AG09309 (cell line): ENCODE measurements at regions not wholly inside any gene's neighbourhood (a gene's known extent, or its start where the extent isn't known, plus 50 kb on each side); places are given as distances from the start of the nearest gene placed in this dataset.

ENCODE experiments used
- DNase-seq: peaks from one replicate; pipeline ENCODE4 v3.0.0-alpha.2; 2010; ENCODE audit warnings: low read depth
- H3K4me3 ChIP-seq: 2 replicates; pipeline ENCODE4 v1.5.1; 2011; ENCODE audit warnings: mild to moderate bottlenecking, low read depth, low read length, moderate library complexity; ENCODE audit not compliant: control insufficient read depth
- TF ChIP-seq, protein P1 (sequence below): IDR thresholded peaks from 2 replicates; pipeline ENCODE4 v1.5.1; 2011; ENCODE audit warnings: mild to moderate bottlenecking, low read depth, low read length, inconsistent platforms; ENCODE audit not compliant: insufficient read depth, control insufficient read depth; ENCODE audit errors: missing control alignments

DNA sequence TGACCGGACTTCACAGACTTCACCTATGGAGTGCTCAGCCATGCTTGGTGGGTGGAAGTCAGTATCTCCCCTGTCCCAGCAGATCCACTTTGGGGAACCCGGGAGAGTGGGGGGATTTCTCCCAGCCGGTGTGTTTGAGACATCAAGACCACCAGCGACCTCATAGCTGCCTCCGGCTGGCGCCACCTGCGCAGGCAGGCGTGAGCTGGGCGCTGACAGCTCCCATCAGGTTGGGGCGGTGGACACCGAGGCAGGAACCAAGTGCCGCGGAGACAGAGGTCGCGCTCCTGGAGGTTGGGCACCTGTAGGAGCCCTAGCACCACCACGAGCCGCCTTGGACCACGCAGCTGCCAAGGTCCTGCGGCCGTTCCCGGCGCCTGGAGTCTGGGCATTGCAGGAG lies 124.0 kb upstream of the LARP1 start:
- TF ChIP-seq, protein P1, sequence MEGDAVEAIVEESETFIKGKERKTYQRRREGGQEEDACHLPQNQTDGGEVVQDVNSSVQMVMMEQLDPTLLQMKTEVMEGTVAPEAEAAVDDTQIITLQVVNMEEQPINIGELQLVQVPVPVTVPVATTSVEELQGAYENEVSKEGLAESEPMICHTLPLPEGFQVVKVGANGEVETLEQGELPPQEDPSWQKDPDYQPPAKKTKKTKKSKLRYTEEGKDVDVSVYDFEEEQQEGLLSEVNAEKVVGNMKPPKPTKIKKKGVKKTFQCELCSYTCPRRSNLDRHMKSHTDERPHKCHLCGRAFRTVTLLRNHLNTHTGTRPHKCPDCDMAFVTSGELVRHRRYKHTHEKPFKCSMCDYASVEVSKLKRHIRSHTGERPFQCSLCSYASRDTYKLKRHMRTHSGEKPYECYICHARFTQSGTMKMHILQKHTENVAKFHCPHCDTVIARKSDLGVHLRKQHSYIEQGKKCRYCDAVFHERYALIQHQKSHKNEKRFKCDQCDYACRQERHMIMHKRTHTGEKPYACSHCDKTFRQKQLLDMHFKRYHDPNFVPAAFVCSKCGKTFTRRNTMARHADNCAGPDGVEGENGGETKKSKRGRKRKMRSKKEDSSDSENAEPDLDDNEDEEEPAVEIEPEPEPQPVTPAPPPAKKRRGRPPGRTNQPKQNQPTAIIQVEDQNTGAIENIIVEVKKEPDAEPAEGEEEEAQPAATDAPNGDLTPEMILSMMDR, result no peak
- no peak for DNase-seq
- H3K4me3 ChIP-seq, result no peak overlapping the region

DNA sequence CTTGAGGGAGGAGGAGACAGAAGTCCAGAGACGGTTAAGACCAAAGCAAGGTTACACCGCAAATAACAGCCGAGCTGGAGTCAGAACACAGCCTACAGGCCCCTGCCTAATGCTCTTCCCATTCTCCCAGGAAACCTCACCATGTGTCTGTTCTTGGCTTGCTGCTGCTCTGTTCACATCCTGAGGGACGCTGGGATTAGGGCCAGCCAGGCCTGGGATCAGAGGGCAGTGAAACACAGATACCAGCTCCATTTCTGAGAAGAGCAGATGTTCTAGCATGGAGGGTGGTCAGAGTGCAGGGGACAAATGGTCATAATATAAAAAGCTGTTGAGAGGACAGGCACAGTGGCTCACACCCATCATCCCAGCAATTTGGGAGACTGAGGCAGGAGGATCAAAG lies 124.8 kb upstream of the LARP1 start:
- no peak for DNase-seq
- TF ChIP-seq, protein P1, result no peak
- H3K4me3 ChIP-seq, result no peak overlapping the region

DNA sequence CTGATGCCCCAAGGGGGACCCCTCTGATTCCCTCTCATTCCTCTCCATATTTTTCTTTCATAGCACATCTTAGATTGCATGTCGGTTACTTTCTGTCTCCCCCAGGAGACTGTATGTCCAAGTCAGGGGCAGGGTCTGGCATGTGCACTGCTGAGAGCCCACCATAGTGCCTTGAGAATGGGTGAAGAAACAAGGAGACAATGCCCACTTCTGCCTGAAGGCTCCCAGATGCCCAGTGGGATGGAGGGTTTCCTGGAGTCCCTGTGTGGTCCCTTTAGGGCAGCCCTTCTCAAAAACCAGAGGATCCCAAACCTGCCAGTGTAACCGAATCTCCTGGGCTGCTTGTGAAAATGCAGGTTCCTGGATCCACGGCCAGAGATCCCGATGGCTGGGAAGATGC lies 126.5 kb upstream of the LARP1 start:
- no peak overlapping the region for H3K4me3 ChIP-seq
- no peak for DNase-seq
- TF ChIP-seq, protein P1, result no peak

DNA sequence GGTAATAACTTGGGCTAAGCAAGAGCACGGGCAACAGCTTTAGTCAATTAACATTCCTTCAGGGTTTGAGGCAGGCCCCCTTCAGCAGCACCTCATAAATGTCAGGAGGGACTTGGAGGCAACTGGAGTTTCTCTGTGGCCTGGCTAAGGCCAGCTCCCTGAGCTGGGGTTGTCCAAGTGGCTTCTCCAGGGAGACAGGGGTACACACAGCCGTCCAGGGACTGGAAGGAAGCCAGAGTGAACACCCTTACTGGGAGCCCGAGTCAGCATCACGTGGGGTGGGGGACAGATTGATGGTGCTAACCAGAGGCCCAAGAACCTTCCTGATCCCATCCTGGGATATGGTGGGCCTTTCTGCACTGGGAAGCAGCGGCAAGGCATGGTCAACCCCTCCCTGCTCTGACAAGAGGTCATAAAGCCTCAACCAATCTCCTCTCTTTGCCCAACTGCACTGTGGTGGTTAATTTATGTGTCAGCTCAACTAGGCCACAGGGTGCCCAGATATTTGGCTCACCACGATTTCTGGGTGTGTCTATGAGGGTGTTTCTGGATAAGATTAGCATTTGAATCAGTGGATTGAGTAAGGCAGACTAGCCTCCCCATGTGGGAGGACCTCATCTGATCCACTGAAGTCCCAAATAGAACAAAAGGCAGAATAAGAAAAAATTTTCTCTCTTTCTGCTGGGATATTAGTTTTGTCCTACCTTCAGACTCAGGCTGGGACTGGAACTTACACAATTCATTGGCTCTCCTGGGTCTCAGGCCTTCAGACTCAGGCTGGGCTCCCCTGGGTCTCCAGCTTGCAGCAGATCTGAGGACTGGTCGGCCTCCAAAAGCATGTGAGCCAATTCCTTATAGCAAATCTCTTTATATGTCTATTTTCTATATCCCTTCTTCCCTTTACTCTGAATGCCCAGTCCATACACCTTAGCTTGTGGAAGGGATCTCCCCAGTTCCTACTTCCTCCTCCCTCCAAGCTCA lies 127.2 kb upstream of the LARP1 start:
- TF ChIP-seq, protein P1, result no peak
- H3K4me3 ChIP-seq, result no peak overlapping the region
- peak; percentile 88 for DNase-seq

DNA sequence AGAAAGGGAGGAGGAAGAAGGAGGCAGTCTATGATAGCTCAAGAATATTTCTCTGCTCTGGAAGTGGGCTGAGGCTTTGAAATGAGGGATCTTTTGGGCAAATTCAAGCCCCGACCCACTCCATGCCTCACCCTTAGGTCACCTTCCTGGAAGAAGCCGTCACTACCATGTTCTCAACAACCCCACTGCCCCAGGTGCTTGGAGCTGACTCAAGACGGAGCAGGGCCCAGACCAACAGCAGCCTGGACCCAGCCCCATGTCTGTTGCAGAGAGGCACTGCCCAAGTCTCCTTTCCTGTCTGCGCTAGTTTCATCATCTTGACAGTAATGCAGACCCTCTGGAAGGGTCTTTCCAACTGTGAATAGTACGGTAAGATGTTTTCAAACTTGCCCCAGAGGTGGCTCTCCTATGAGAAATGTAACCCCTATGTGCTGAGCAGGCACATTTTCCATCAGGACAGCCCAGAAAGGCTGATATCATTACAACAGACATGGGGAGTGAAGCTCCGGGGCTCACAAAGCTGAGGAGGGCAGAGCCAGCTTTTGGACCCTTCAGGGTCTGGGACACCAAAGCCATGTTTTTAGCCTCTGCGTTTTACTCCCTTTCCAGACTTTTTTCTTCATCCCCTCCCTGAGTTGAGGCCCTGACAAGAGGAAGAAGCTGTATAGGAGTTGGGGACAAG lies 128.2 kb upstream of the LARP1 start:
- TF ChIP-seq, protein P1, result no peak
- H3K4me3 ChIP-seq, result no peak overlapping the region
- DNase-seq, result no peak

DNA sequence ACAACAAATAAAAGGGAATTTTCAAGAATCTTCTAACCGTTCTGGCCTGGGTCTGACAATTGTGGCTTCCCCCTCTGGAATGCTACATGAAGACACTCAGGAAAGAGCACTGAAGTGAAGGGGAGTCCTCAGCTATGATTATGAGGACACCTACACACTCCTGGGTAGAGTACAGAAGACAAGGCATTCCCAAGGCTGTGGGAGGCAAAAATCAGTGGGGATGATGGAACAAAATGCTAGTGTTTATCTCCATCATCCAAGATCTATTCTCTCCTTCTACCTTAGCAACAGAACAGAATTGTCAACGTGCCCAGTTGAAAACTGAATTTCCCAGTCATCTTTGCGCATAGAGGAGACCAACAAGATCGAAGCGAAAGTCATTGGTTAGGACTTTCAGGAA lies 130.1 kb upstream of the LARP1 start:
- TF ChIP-seq, protein P1, result no peak
- H3K4me3 ChIP-seq, result no peak overlapping the region
- no peak for DNase-seq
